Spleen (tissue), 11 donors: ENCODE measurements at regions not wholly inside any gene's neighbourhood (a gene's known extent, or its start where the extent isn't known, plus 50 kb on each side); places are given as distances from the start of the nearest gene placed in this dataset.
"Not testable (repeated sequence)": the region's sequence is repeated elsewhere in the genome, so short reads cannot be mapped to it uniquely, and the experiment has no call there.

ENCODE experiments used
- DNase-seq: peaks from one replicate; pipeline ENCODE4 v3.0.0-alpha.2; 2020
- H3K27ac ChIP-seq, 8 donors: fragments of 200-600 bp; sonication (generic) in 7 of 8; 1 replicate in 4 of 8; 2 replicates in 4 of 8; pipeline versions ENCODE4 v1.5.0 to v1.8.0; 2016 to 2021; ENCODE audit warnings: inconsistent platforms in 4 of 8, mild to moderate bottlenecking in 4 of 8, moderate library complexity in 1 of 8
- H3K27me3 ChIP-seq, 7 donors: fragments of 200-600 bp; sonication (generic) in 6 of 7; replicated peaks in 1 of 7; 1 replicate in 4 of 7; 2 replicates in 3 of 7; pipeline versions ENCODE4 v1.5.0 to v1.8.0; 2016 to 2021; ENCODE audit warnings: inconsistent platforms in 3 of 7, mild to moderate bottlenecking in 1 of 7
- H3K36me3 ChIP-seq, 6 donors: fragments of 200-600 bp; sonication (generic) in 5 of 6; 1 replicate in 4 of 6; 2 replicates in 2 of 6; pipeline versions ENCODE4 v1.5.0 to v1.8.0; 2016 to 2021; ENCODE audit warnings: inconsistent platforms in 2 of 6
- H3K4me1 ChIP-seq, 6 donors: fragments of 200-600 bp; sonication (generic) in 5 of 6; 1 replicate in 3 of 6; 2 replicates in 3 of 6; pipeline versions ENCODE4 v1.5.0 to v1.8.0; 2016 to 2021; ENCODE audit warnings: inconsistent platforms in 3 of 6
- H3K4me3 ChIP-seq, 8 donors: fragments of 200-600 bp; sonication (generic) in 7 of 8; 1 replicate in 4 of 8; 2 replicates in 4 of 8; pipeline versions ENCODE4 v1.5.0 to v1.8.0; 2016 to 2021; ENCODE audit warnings: inconsistent platforms in 4 of 8, mild to moderate bottlenecking in 4 of 8, moderate library complexity in 2 of 8
- H3K9me3 ChIP-seq, 8 donors: fragments of 200-600 bp; sonication (generic) in 7 of 8; 1 replicate in 4 of 8; 2 replicates in 4 of 8; pipeline versions ENCODE4 v1.5.0 to v1.8.0; 2016 to 2021; ENCODE audit warnings: inconsistent platforms in 4 of 8
- POLR2A ChIP-seq, 3 donors: fragments of 450-650 bp; IDR thresholded peaks; one replicate each; pipeline ENCODE4 v1.5.1; 2017; ENCODE audit warnings: antibody characterized with exemption in 3 of 3, mild to moderate bottlenecking in 1 of 3
- POLR2AphosphoS5 ChIP-seq, 3 donors: sonication (generic); formaldehyde crosslinking; IDR thresholded peaks; one replicate each; pipeline ENCODE4 v1.5.1; 2017; ENCODE audit warnings: antibody characterized with exemption in 3 of 3
- WGBS, 5 donors: extraction: QIAGEN DNeasy Blood & Tissue Kit in 3 of 5; methylation state at CpG; one replicate each; pipeline versions ENCODE4 v1.1.5 to v1.1.7; 2013 to 2018; 5-methylcytosine and 5-hydroxymethylcytosine counted together
- intact Hi-C: fragments of 100-400 bp; cut with DNase I; formaldehyde crosslinking; loops from one replicate; pipeline ENCODE4 v1.15.0; 2023; ENCODE audit warnings: low total_unique reads
- TF ChIP-seq, protein P1 (sequence below), 11 experiments: fragments of 200-600 bp in 7 of 11; fragments of 450-650 bp in 4 of 11; sonication (generic) in 4 of 11; IDR thresholded peaks in 8 of 11; conservative IDR thresholded peaks in 3 of 11; 1 replicate in 7 of 11; 2 replicates in 4 of 11; pipeline versions ENCODE4 v1.4.0 to v1.8.0; 2016 to 2021; ENCODE audit warnings: antibody characterized with exemption in 11 of 11, inconsistent platforms in 4 of 11, mild to moderate bottlenecking in 1 of 11
- donor health status: healthy with polysubstance abuse.
- donor health status: DM: no; HTN: no; CAD: no; lungs with moderate emphysema.
- donor health status: DM: no; HTN: no; CAD: no.
- donor health status: Bipolar disorder and iron deficiency.
- donor health status: healthy.
- donor health status: DM: no; HTN: no; CAD: no.
- donor health status: DM: yes; HTN: yes; CAD: no.

DNA sequence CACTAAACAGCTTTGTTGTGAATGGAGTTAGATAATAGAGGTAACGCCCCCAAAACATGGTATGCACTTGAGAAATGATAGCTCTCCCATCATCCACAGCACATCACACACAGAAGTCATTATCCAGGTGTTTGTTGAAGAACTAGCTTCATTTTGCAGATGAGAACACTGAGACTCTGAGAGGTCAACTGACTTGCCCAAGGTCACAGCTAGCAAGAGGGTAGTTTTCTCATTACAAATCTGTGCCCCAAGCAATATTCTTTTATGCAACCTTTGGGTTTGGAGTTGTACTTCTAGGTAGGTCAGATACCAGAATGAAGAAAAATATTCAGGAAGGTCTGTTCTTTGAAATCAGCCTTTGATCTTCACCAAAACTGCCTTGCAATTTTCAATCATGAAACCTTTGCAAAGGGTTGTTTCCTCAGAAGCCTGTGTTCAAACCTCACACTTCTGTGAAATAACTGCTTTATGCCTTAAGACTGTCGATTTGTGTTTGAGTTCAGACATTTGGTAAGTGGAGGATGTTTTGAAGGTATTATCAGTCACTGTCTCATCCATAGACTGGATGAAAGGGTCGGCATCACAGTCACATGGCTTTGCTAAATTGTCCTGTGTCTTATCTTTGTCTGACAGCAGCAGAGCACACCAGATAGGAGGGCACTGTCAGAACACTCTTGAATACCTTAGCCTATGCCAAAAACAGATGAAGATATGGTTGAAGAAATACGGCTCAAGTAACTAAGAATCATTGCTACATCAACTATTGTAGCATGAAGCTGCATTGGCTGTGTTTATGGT is 233.2 kb upstream of the BTG1 start:
- Histone ChIP-seq H3K4me1 (no peaks in the 10 kb centered on the region), H3K27me3 (no peaks in the 10 kb centered on the region), H3K36me3 (no peaks in the 10 kb centered on the region), H3K27ac (peak overlapping the region in 2 of 8 donors; percentile 4 to 46), H3K9me3 (no peaks in the 10 kb centered on the region), H3K4me3 (no peak overlapping the region)
- TF ChIP-seq, protein P1, sequence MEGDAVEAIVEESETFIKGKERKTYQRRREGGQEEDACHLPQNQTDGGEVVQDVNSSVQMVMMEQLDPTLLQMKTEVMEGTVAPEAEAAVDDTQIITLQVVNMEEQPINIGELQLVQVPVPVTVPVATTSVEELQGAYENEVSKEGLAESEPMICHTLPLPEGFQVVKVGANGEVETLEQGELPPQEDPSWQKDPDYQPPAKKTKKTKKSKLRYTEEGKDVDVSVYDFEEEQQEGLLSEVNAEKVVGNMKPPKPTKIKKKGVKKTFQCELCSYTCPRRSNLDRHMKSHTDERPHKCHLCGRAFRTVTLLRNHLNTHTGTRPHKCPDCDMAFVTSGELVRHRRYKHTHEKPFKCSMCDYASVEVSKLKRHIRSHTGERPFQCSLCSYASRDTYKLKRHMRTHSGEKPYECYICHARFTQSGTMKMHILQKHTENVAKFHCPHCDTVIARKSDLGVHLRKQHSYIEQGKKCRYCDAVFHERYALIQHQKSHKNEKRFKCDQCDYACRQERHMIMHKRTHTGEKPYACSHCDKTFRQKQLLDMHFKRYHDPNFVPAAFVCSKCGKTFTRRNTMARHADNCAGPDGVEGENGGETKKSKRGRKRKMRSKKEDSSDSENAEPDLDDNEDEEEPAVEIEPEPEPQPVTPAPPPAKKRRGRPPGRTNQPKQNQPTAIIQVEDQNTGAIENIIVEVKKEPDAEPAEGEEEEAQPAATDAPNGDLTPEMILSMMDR (IDR thresholded peaks at IDR 0.05 in 8 of 11, conservative IDR thresholded peaks at IDR 0.05 in 3 of 11), result no peak
- no peak for TF ChIP-seq POLR2AphosphoS5 (IDR thresholded peaks at IDR 0.05)
- TF ChIP-seq POLR2A (IDR thresholded peaks at IDR 0.05), result no peak
- whole genome bisulfite sequencing, 5 donors, result 70 to 82% (median 76%) methylated on average over 4 of the region's 4 CpGs
- DNase-seq, result no peak
- intact Hi-C loops, result no loop called here

DNA sequence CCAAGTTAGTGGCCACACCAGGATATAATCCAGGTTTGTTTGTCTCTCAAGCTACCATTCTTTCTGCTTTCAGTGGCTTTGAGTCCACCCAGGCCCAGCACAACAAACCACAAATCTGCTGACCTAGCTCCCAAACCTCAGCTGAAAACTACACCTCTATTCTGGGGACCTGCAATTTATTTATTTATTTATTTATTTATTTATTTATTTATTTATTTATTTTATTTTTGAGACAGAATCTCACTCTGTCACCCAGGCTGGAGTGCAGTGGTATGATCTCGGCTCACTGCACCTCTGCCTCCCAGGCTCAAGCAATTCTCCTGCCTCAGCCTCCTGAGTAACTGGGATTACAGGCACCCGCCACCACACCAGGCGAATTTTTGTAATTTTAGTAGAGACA is 229.9 kb upstream of the BTG1 start:
- H3K36me3 ChIP-seq, H3K9me3 ChIP-seq, H3K27ac ChIP-seq, intact Hi-C loops, H3K27me3 ChIP-seq, DNase-seq, H3K4me3 ChIP-seq, H3K4me1 ChIP-seq: not testable (repeated sequence)
- WGBS, 5 donors, result 94 to 98% (median 96%) methylated on average over 3 of the region's 3 CpGs

DNA sequence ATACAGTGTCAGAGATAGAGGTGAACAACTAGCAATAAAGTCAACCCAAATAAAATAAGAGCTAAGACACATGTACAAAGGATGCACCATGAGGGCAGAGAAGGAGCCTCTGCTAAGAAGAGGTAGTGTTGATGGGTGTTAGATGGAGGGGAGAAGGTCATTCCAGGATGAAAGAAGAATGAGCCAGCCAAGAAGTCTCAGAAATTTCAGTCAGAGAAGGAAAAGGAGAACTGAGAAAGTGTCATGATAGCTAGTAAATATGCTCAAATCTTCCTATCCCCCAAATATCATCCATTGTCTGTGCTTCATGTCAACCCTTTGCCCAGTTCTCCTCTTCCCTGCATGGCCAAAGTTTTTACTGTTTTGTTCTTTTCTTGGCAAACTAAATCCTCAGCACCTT is 225.2 kb upstream of the BTG1 start:
- Histone ChIP-seq H3K4me3 (no peak overlapping the region), H3K36me3 (no peaks in the 10 kb centered on the region), H3K27ac (peak overlapping the region in 1 of 8 donors; percentile 9), H3K4me1 (peaks cover 0 to 4% (median under 1%) of the 10 kb centered on the region in 6 donors), H3K9me3 (no peaks in the 10 kb centered on the region), H3K27me3 (no peaks in the 10 kb centered on the region)
- TF ChIP-seq POLR2A (IDR thresholded peaks at IDR 0.05) (no peak), POLR2AphosphoS5 (IDR thresholded peaks at IDR 0.05) (no peak)
- TF ChIP-seq, protein P1 (IDR thresholded peaks at IDR 0.05 in 8 of 11, conservative IDR thresholded peaks at IDR 0.05 in 3 of 11), result no peak
- intact Hi-C loops, result no loop called here
- DNase-seq, result no peak

DNA sequence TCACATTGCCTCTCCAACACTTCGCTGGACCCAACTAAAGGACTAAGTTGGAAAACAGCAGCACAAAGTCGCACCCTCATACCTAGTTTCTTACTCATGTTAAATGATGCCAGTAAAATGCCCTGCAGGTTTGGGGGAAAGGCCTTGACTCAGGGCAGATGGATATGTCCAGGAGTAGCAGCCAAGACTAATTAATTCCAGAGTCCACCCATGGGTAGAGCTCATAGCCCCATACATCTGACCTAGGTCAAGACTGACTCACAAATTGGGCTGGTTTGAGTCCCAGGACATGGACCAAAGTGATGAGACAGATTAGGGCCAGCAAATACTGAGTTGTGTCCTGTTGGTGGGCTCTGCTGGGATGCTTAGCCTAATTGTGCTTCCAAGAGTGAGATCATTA is 224.0 kb upstream of the BTG1 start:
- Histone ChIP-seq H3K36me3 (no peaks in the 10 kb centered on the region), H3K9me3 (no peaks in the 10 kb centered on the region), H3K27me3 (no peaks in the 10 kb centered on the region), H3K4me3 (no peak overlapping the region), H3K4me1 (peaks cover 2 to 16% (median 10%) of the 10 kb centered on the region in 6 donors), H3K27ac (no peak overlapping the region)
- 93 to 100% (median 98%) methylated on average over 2 of the region's 2 CpGs for WGBS, 5 donors
- TF ChIP-seq POLR2AphosphoS5 (IDR thresholded peaks at IDR 0.05) (no peak), POLR2A (IDR thresholded peaks at IDR 0.05) (no peak)
- TF ChIP-seq, protein P1 (IDR thresholded peaks at IDR 0.05 in 8 of 11, conservative IDR thresholded peaks at IDR 0.05 in 3 of 11), result no peak
- DNase-seq, result no peak
- intact Hi-C loops, result loop anchor here (10.0 kb wide), 1 partner anchor 195 kb away; no protein-coding TSS in a partner anchor
